ENCODE measurements at regions not wholly inside any gene's neighbourhood (a gene's known extent, or its start where the extent isn't known, plus 50 kb on each side); places are given as distances from the start of the nearest gene placed in this dataset.
"Not testable (repeated sequence)": the region's sequence is repeated elsewhere in the genome, so short reads cannot be mapped to it uniquely, and the experiment has no call there.

- Histone ChIP-seq H3K27me3 (ENCODE audit: control insufficient read depth, insufficient read depth, low read length) (no peaks in the 10 kb centered on the region), H3K4me3 (ENCODE audit: low read depth, low read length) (no peak overlapping the region), H3K9ac (ENCODE audit: low read depth, low read length) (no peak overlapping the region), H3K9me3 (ENCODE audit: control insufficient read depth, insufficient read depth, low read length) (no peaks in the 10 kb centered on the region), H3K4me1 (ENCODE audit: control insufficient read depth, insufficient read depth, low read length) (no peaks in the 10 kb centered on the region), H3K36me3 (ENCODE audit: control insufficient read depth, insufficient read depth, low read length) (no peaks in the 10 kb centered on the region)
Observed at GRCh38 chr2:124967325-124967724, 942.2 kb downstream of the CNTNAP5 start.

- Histone ChIP-seq H3K27me3 (ENCODE audit: control insufficient read depth, insufficient read depth, low read length) (no peaks in the 10 kb centered on the region), H3K4me1 (ENCODE audit: control insufficient read depth, insufficient read depth, low read length) (no peaks in the 10 kb centered on the region), H3K36me3 (ENCODE audit: control insufficient read depth, insufficient read depth, low read length) (no peaks in the 10 kb centered on the region), H3K9ac (ENCODE audit: low read depth, low read length) (no peak overlapping the region), H3K9me3 (ENCODE audit: control insufficient read depth, insufficient read depth, low read length) (no peaks in the 10 kb centered on the region), H3K4me3 (ENCODE audit: low read depth, low read length) (no peak overlapping the region)
Observed at GRCh38 chr2:124970030-124970429, 944.9 kb downstream of the CNTNAP5 start.

- H3K27me3 ChIP-seq (ENCODE audit: control insufficient read depth, insufficient read depth, low read length): no peaks in the 10 kb centered on the region
- H3K9ac ChIP-seq (ENCODE audit: low read depth, low read length): no peak overlapping the region
- no peaks in the 10 kb centered on the region for H3K36me3 ChIP-seq (ENCODE audit: control insufficient read depth, insufficient read depth, low read length)
- no peaks in the 10 kb centered on the region for H3K4me1 ChIP-seq (ENCODE audit: control insufficient read depth, insufficient read depth, low read length)
- H3K9me3 ChIP-seq (ENCODE audit: control insufficient read depth, insufficient read depth, low read length): no peaks in the 10 kb centered on the region
- H3K4me3 ChIP-seq (ENCODE audit: low read depth, low read length): no peak overlapping the region
Observed at GRCh38 chr2:124973396-124973795, 948.3 kb downstream of the CNTNAP5 start.

GRCh38 chr2:124975224-124975623, 950.1 kb downstream of the CNTNAP5 start:
- H3K36me3 ChIP-seq (ENCODE audit: control insufficient read depth, insufficient read depth, low read length): no peaks in the 10 kb centered on the region
- no peaks in the 10 kb centered on the region for H3K27me3 ChIP-seq (ENCODE audit: control insufficient read depth, insufficient read depth, low read length)
- H3K4me3 ChIP-seq (ENCODE audit: low read depth, low read length): no peak overlapping the region
- no peaks in the 10 kb centered on the region for H3K9me3 ChIP-seq (ENCODE audit: control insufficient read depth, insufficient read depth, low read length)
- no peak overlapping the region for H3K9ac ChIP-seq (ENCODE audit: low read depth, low read length)
- H3K4me1 ChIP-seq (ENCODE audit: control insufficient read depth, insufficient read depth, low read length): no peaks in the 10 kb centered on the region

GRCh38 chr2:124975648-124976047, 950.6 kb downstream of the CNTNAP5 start:
- Histone ChIP-seq H3K4me1 (ENCODE audit: control insufficient read depth, insufficient read depth, low read length) (no peaks in the 10 kb centered on the region), H3K9me3 (ENCODE audit: control insufficient read depth, insufficient read depth, low read length) (no peaks in the 10 kb centered on the region), H3K36me3 (ENCODE audit: control insufficient read depth, insufficient read depth, low read length) (no peaks in the 10 kb centered on the region), H3K27me3 (ENCODE audit: control insufficient read depth, insufficient read depth, low read length) (no peaks in the 10 kb centered on the region), H3K9ac (ENCODE audit: low read depth, low read length) (no peak overlapping the region), H3K4me3 (ENCODE audit: low read depth, low read length) (no peak overlapping the region)

- H3K36me3 ChIP-seq (ENCODE audit: control insufficient read depth, insufficient read depth, low read length): no peaks in the 10 kb centered on the region
- no peak overlapping the region for H3K4me3 ChIP-seq (ENCODE audit: low read depth, low read length)
- H3K9me3 ChIP-seq (ENCODE audit: control insufficient read depth, insufficient read depth, low read length): no peaks in the 10 kb centered on the region
- no peaks in the 10 kb centered on the region for H3K4me1 ChIP-seq (ENCODE audit: control insufficient read depth, insufficient read depth, low read length)
- H3K9ac ChIP-seq (ENCODE audit: low read depth, low read length): no peak overlapping the region
- no peaks in the 10 kb centered on the region for H3K27me3 ChIP-seq (ENCODE audit: control insufficient read depth, insufficient read depth, low read length)
Observed at GRCh38 chr2:124978597-124978996, 953.5 kb downstream of the CNTNAP5 start.

GRCh38 chr2:124983595-124983994, 958.5 kb downstream of the CNTNAP5 start:
- Histone ChIP-seq H3K27me3 (ENCODE audit: control insufficient read depth, insufficient read depth, low read length) (no peaks in the 10 kb centered on the region), H3K36me3 (ENCODE audit: control insufficient read depth, insufficient read depth, low read length) (no peaks in the 10 kb centered on the region), H3K9me3 (ENCODE audit: control insufficient read depth, insufficient read depth, low read length) (no peaks in the 10 kb centered on the region), H3K9ac (ENCODE audit: low read depth, low read length) (no peak overlapping the region), H3K4me3 (ENCODE audit: low read depth, low read length) (no peak overlapping the region), H3K4me1 (ENCODE audit: control insufficient read depth, insufficient read depth, low read length) (no peaks in the 10 kb centered on the region)

GRCh38 chr2:124985270-124985669, 960.2 kb downstream of the CNTNAP5 start:
- H3K4me3 ChIP-seq (ENCODE audit: low read depth, low read length): no peak overlapping the region
- no peaks in the 10 kb centered on the region for H3K4me1 ChIP-seq (ENCODE audit: control insufficient read depth, insufficient read depth, low read length)
- no peaks in the 10 kb centered on the region for H3K27me3 ChIP-seq (ENCODE audit: control insufficient read depth, insufficient read depth, low read length)
- H3K9me3 ChIP-seq (ENCODE audit: control insufficient read depth, insufficient read depth, low read length): no peaks in the 10 kb centered on the region
- no peaks in the 10 kb centered on the region for H3K36me3 ChIP-seq (ENCODE audit: control insufficient read depth, insufficient read depth, low read length)
- no peak overlapping the region for H3K9ac ChIP-seq (ENCODE audit: low read depth, low read length)

GRCh38 chr2:124986136-124986535, 961.0 kb downstream of the CNTNAP5 start:
- H3K4me3 ChIP-seq (ENCODE audit: low read depth, low read length): no peak overlapping the region
- H3K9ac ChIP-seq (ENCODE audit: low read depth, low read length): no peak overlapping the region
- no peaks in the 10 kb centered on the region for H3K4me1 ChIP-seq (ENCODE audit: control insufficient read depth, insufficient read depth, low read length)
- no peaks in the 10 kb centered on the region for H3K36me3 ChIP-seq (ENCODE audit: control insufficient read depth, insufficient read depth, low read length)
- no peaks in the 10 kb centered on the region for H3K27me3 ChIP-seq (ENCODE audit: control insufficient read depth, insufficient read depth, low read length)
- H3K9me3 ChIP-seq (ENCODE audit: control insufficient read depth, insufficient read depth, low read length): no peaks in the 10 kb centered on the region

GRCh38 chr2:124986870-124987269, 961.8 kb downstream of the CNTNAP5 start:
- H3K4me3 ChIP-seq (ENCODE audit: low read depth, low read length); H3K27me3 ChIP-seq (ENCODE audit: control insufficient read depth, insufficient read depth, low read length); H3K4me1 ChIP-seq (ENCODE audit: control insufficient read depth, insufficient read depth, low read length); H3K36me3 ChIP-seq (ENCODE audit: control insufficient read depth, insufficient read depth, low read length); H3K9ac ChIP-seq (ENCODE audit: low read depth, low read length); H3K9me3 ChIP-seq (ENCODE audit: control insufficient read depth, insufficient read depth, low read length): not testable (repeated sequence)

GRCh38 chr2:124987436-124987835, 962.3 kb downstream of the CNTNAP5 start:
- H3K9ac ChIP-seq (ENCODE audit: low read depth, low read length): not testable (repeated sequence)

GRCh38 chr2:124988111-124988510, 963.0 kb downstream of the CNTNAP5 start:
- H3K9me3 ChIP-seq (ENCODE audit: control insufficient read depth, insufficient read depth, low read length): peaks cover 2% of the 10 kb centered on the region
- H3K4me1 ChIP-seq (ENCODE audit: control insufficient read depth, insufficient read depth, low read length): no peaks in the 10 kb centered on the region
- H3K36me3 ChIP-seq (ENCODE audit: control insufficient read depth, insufficient read depth, low read length): no peaks in the 10 kb centered on the region
- H3K9ac ChIP-seq (ENCODE audit: low read depth, low read length): no peak overlapping the region
- H3K4me3 ChIP-seq (ENCODE audit: low read depth, low read length): no peak overlapping the region
- no peaks in the 10 kb centered on the region for H3K27me3 ChIP-seq (ENCODE audit: control insufficient read depth, insufficient read depth, low read length)

More at GRCh38 chr2:124987436-124987835, 962.3 kb downstream of the CNTNAP5 start:
- not testable (repeated sequence) for H3K4me3 ChIP-seq (ENCODE audit: low read depth, low read length); H3K36me3 ChIP-seq (ENCODE audit: control insufficient read depth, insufficient read depth, low read length); H3K4me1 ChIP-seq (ENCODE audit: control insufficient read depth, insufficient read depth, low read length); H3K9me3 ChIP-seq (ENCODE audit: control insufficient read depth, insufficient read depth, low read length); H3K27me3 ChIP-seq (ENCODE audit: control insufficient read depth, insufficient read depth, low read length)

- no peaks in the 10 kb centered on the region for H3K4me1 ChIP-seq (ENCODE audit: control insufficient read depth, insufficient read depth, low read length)
Observed at GRCh38 chr2:124988794-124989193, 963.7 kb downstream of the CNTNAP5 start.

More at GRCh38 chr2:124988794-124989193, 963.7 kb downstream of the CNTNAP5 start:
- Histone ChIP-seq H3K36me3 (ENCODE audit: control insufficient read depth, insufficient read depth, low read length) (no peaks in the 10 kb centered on the region), H3K9ac (ENCODE audit: low read depth, low read length) (no peak overlapping the region), H3K27me3 (ENCODE audit: control insufficient read depth, insufficient read depth, low read length) (no peaks in the 10 kb centered on the region), H3K4me3 (ENCODE audit: low read depth, low read length) (no peak overlapping the region), H3K9me3 (ENCODE audit: control insufficient read depth, insufficient read depth, low read length) (peaks cover 2% of the 10 kb centered on the region)

Data from iPS-15b (cell line).